ENCODE measurements at regions not wholly inside any gene's neighbourhood (a gene's known extent, or its start where the extent isn't known, plus 50 kb on each side); places are given as distances from the start of the nearest gene placed in this dataset.

DNA sequence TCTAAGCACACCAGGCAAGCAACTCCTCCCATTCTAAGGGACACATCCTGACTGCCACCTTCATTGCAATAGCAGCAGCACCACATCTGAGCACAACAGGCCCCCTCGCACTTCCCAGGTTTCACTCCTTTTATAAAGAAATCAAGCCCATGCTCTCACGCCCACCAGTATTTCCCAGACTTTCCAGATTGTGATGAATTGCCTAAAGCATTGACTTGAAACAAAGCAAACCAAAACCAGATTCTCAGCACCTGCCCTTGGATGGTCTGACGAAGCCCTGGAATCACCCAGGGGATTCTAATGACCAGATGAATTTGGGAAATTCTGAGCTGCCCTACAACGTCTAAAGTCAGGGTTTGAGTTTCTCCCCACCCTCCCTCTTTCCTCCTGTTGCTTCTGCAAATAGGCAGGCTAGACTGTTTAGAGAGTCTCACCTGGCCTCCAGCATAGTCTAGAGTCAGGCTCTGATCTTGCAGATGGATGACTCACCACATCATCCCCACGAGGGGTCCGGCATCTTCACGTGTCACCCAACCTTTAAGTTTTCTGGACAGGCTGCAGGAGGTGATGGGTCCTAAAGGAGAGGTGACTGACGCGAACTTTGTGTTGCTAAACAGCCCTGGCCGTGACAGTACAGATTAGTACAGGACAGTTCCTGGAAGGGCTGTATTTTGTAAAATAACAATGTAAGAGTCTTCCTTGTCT, 198.0 kb downstream of the SKIDA1 start:
- no peak for DNase-seq (ENCODE audit: low read depth)
- H3K4me3 ChIP-seq (ENCODE audit: low read depth, low read length), result no peak overlapping the region
- TF ChIP-seq, protein P1, sequence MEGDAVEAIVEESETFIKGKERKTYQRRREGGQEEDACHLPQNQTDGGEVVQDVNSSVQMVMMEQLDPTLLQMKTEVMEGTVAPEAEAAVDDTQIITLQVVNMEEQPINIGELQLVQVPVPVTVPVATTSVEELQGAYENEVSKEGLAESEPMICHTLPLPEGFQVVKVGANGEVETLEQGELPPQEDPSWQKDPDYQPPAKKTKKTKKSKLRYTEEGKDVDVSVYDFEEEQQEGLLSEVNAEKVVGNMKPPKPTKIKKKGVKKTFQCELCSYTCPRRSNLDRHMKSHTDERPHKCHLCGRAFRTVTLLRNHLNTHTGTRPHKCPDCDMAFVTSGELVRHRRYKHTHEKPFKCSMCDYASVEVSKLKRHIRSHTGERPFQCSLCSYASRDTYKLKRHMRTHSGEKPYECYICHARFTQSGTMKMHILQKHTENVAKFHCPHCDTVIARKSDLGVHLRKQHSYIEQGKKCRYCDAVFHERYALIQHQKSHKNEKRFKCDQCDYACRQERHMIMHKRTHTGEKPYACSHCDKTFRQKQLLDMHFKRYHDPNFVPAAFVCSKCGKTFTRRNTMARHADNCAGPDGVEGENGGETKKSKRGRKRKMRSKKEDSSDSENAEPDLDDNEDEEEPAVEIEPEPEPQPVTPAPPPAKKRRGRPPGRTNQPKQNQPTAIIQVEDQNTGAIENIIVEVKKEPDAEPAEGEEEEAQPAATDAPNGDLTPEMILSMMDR (IDR thresholded peaks at IDR 0.05; ENCODE audit: control insufficient read depth, extremely low read depth, insufficient read depth), result no peak

GRCh38 chr10:21326594-21327288, 198.7 kb downstream of the SKIDA1 start:
- H3K4me3 ChIP-seq (ENCODE audit: low read depth, low read length), result no peak overlapping the region
- DNase-seq (ENCODE audit: low read depth), result no peak
- TF ChIP-seq, protein P1 (IDR thresholded peaks at IDR 0.05; ENCODE audit: control insufficient read depth, extremely low read depth, insufficient read depth), result no peak

DNA sequence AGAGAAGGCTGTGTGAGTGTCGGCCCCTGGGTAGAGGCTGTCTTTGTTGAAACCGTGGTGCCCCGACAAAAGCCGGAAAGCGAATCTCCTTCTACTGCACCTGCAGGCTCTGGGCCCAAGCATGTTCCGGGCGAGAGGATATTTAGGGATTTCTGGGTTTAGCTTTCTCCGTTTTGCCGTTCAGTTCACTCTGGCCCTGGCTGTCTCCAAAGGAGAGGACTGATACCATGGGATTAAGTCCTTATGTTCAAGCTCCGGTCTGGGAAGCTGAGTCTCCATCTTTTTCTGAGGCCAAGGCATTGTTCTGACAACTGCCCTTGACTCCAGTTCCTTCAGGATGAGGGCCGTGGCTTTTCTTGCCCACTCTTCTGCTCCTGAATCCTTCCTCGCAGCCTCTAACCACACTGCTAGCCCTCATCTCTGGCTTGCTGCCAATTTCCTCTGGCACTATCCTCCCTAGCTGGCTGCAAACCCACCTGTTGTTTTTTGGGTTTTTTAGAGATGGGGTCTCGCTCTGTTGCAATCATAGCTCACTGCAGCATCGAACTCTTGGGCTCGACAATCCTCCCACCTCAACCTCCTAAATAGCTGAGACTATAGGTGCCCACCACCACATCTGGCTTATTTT, 206.8 kb downstream of the SKIDA1 start:
- TF ChIP-seq, protein P1 (IDR thresholded peaks at IDR 0.05; ENCODE audit: control insufficient read depth, extremely low read depth, insufficient read depth), result no peak
- DNase-seq (ENCODE audit: low read depth), result no peak
- no peak overlapping the region for H3K4me3 ChIP-seq (ENCODE audit: low read depth, low read length)

GRCh38 chr10:21317902-21318301, 207.6 kb downstream of the SKIDA1 start:
- no peak for DNase-seq (ENCODE audit: low read depth)
- no peak overlapping the region for H3K4me3 ChIP-seq (ENCODE audit: low read depth, low read length)
- TF ChIP-seq, protein P1 (IDR thresholded peaks at IDR 0.05; ENCODE audit: control insufficient read depth, extremely low read depth, insufficient read depth), result no peak

DNA sequence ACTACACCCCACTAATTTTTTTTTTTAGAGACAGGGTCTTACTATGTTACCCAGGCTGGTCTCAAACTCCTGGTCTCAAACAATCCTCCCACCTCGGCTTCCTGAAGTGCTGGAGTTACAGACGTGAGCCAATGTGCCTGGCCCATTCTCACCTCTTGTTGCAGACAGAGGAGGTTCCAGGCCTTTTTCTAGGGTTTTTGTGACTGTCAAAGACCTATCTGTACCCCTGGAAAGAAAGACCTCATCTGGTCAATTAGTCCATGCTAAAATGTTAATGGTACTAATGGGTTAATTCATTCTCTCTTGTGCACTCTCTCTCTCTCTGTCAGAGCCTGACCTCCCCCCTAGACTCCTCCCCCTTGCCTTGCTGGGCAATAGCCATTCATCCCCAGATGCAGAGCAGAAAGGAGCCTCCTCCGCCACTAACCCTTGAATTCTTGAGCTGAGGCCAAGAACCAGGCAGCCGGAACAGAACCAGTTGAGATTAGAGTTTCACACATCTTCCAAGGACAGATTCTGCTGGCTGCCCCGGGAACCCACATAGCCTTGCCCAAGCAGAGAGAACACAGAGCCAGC, 209.7 kb downstream of the SKIDA1 start:
- no peak for DNase-seq (ENCODE audit: low read depth)
- TF ChIP-seq, protein P1 (IDR thresholded peaks at IDR 0.05; ENCODE audit: control insufficient read depth, extremely low read depth, insufficient read depth), result no peak
- H3K4me3 ChIP-seq (ENCODE audit: low read depth, low read length), result no peak overlapping the region

GRCh38 chr10:21314906-21315644, 210.4 kb downstream of the SKIDA1 start:
- TF ChIP-seq, protein P1 (IDR thresholded peaks at IDR 0.05; ENCODE audit: control insufficient read depth, extremely low read depth, insufficient read depth), result no peak
- no peak overlapping the region for H3K4me3 ChIP-seq (ENCODE audit: low read depth, low read length)
- DNase-seq (ENCODE audit: low read depth), result no peak
